Activated T-cell treated with anti-CD3 and anti-CD28 coated beads for 48 hours (primary cell): ENCODE measurements at regions not wholly inside any gene's neighbourhood (a gene's known extent, or its start where the extent isn't known, plus 50 kb on each side); places are given as distances from the start of the nearest gene placed in this dataset.

Experiments
- DNase-seq: peaks from one replicate; pipeline ENCODE4 v3.0.0-alpha.2; 2020; ENCODE audit warnings: low read depth

DNA sequence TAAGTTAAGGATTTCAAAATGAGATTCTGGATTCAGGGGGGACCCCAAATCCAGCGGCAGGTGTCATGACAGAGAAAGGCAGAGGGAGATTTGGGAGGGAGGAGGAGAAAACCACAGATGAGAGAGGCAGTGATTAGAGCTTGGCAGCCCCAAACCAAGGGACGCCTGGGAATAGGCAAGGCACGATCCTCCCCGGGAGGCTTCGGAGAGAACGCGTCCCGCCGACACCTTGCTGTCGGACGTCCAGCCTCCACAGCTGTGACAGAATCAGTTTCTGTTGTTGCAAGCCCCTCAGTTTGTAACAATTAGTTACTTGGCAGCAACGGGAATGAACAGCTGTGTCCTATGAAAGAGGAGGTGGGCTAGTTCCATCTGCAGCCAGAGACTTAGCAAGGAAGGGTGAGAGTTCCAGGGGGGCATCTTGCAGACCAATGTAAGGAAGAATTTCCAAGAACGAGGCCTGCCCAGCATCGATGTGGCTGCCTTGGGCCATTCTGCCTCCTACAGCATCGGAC is 110.7 kb upstream of the SDK2 start:
- DNase-seq: no peak

DNA sequence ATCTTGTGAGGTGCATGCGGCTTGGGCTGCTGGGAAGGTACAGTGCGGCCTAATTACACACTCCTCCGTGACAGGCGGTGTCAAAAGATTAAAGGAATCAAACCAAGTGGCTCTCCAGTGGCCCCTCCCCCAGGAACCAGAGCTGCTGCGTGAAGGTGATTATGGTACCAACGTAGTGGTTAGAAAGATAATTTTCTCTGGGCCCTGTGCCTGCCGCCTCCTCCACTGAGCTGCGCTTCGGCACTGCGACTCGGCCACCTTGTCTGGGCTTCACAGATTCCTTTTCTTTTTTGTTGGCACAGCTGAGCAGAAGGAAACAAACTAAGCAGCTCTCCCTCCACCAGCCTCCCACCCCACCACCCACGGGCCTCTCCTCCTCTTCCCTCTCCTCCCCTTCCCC is 113.2 kb upstream of the SDK2 start:
- DNase-seq: no peak

DNA sequence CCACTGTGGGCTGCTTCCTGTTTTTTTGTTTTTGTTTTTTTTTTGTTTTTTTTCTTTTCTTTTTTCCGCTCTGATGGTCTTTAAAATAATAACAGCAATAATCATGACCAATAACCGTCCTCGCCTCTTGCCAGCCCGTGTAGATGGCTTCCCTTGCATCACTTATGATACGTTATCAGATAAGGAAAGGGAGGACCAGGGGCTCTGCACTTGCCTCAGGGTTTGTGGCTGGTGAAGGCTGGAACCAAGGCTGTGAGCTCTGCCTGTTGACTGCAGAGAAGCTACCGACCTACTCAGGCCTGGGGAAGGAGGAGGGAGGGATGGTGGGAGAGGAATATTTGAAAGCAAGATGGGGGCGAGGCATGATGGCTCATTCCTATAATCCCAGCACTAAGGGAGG is 114.0 kb upstream of the SDK2 start:
- DNase-seq: no peak

DNA sequence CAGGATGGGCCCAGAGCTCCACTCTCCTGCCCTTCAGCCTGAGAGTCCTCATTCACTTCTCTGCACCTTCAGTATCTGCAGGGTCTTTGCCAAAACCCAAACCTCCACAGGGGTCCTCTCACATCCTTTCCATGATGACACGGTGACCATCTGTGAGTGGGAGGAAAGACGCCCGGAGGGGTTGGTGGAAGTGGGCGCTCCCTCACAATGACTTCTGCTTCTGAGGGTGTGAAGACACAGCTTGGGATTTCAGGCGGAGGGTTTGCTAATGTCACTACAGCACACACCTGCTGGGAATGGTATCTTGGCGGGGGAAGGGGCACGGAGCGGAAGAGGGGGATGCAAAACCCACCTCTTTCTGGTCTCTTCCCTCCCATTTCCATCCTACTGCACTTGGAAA is 115.1 kb upstream of the SDK2 start:
- no peak for DNase-seq

DNA sequence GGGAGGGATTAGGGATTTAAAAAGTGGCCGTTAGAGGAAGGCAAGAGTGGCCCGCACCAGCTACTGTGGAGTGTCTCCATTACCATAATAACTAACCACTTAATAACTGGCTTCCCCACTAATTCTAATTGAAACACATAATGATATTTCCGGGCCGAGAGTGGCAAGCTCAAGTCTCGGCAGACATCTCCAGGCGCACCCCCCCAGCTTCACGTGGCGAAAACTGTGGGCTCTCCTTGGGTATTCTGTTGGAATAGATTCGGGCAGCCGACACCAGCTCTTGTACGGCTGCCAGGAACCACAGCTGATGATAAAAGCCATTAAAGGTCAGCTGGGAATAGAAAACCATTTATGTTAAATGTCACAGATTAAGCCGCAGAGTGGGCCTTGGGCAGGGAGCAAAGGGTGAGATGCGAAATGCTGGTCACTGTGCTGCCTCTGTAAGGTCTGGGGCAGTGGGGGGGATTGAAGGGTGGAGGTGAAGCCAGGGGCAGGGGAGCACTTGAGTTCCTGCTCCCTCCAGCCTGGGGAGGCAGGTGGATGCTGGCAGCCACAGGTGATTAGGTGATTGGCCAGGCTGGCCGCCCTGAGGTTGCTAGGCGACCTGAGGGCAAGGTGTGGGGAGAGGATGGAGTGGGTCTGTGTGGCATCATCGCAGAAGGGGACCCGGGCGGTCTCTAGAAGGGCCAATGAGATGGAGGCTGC is 115.6 kb upstream of the SDK2 start:
- no peak for DNase-seq

DNA sequence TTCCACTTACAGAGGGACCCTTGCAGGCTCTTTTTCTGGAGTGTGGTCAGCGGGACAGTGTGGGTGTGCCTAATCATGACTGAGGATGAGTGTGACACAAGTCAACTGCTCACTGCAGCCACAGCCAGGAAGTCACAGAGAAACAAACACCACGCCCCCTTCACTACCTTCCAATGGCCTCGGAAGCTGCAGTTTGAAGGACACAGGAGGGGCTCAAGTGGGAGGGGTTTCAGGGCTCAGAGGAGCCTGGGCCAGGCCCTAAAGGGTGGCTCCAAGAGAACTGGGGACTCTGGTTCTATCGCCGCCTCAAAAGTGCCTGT is 116.2 kb upstream of the SDK2 start:
- DNase-seq: no peak

DNA sequence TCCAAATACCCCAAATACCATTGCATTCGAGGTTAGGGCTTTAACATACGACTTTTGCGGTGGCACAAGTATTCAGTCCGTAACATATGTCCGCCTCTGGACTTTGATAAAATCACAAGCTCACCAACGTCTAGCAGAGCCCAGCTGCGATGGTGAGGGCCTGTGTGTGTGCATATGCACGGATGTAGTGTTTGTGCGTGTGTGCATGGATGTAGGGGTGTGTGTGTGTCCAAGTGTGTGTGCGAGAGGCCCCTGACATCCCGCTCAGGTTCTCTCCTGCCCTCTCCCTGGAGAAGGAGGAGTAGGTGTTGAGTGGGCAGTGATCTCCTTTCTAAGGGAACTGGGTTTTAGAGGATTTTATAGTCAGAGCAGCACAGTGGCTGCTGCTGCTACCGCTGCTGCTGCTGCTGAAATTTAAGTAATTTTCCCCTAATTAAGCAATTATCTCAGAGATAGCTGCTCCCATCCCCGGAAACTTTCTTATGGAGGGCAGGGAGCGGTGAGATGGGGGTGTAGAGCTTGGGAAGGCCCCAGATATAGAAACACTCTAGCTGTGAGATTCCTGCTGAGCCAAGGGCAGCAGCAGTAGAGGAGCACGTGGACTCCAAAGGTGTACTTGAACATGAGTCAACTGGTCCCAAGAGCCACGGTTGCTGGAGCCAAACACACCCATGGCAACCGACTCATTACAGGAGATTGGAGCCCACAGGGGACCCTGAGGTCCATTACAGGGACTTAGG is 121.7 kb upstream of the SDK2 start:
- DNase-seq: no peak

DNA sequence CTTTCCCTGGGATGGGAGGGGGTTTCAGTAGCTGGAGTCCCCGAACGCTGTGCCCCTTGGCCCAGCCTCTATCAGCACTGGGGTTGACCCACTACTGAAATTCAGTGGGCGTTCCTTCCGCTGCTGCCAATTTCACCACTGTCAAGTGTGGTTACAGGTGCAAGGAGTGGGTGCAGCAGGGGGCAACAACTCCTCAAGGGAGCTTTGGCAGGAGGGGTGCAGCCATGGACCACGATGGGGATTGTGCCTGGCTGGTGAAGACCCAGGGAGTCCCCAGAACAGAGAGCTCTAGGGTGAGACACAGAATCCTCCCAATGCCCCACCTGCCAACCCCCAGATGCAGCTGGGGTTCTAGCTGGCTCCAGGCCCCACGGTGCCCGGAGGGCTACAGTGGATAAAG is 123.5 kb upstream of the SDK2 start:
- DNase-seq: no peak

DNA sequence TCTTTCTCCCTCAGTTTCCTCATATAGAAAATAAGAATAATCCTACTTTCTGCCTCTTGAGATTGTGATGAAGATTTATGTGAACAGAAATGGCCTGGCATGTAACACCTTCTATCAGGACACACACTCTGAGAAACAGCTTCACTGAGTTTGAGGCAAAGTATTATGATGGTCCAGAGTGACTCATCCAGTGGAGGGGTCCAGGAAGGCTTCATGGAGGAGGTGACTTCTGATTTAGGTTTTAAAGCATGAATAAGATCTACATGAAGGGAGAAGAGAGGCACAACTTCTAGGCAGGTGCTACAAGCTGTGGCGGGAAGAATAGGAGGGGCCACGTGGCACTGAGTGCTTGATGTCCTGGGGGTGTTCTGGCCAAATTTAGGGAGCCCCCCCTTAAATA is 124.4 kb upstream of the SDK2 start:
- DNase-seq: no peak

DNA sequence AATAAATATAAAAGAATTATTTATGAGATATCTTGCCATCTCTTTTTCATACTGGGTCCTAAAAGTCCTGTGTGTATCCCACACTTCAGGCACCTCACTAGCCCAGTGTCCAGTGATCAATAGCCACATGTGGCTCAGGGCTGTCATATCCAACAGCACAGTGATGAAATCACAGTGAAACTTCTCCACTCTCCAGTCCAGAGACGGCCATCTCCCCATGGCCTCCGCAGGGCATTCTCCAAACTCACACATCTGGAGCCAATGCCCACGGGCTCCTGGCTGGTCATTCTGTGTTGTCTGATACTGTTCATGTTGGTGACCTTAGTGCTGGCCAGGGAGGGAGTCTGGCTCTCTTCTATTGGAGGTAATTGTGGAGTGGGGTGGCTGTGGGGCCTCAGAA is 125.2 kb upstream of the SDK2 start:
- DNase-seq: no peak

DNA sequence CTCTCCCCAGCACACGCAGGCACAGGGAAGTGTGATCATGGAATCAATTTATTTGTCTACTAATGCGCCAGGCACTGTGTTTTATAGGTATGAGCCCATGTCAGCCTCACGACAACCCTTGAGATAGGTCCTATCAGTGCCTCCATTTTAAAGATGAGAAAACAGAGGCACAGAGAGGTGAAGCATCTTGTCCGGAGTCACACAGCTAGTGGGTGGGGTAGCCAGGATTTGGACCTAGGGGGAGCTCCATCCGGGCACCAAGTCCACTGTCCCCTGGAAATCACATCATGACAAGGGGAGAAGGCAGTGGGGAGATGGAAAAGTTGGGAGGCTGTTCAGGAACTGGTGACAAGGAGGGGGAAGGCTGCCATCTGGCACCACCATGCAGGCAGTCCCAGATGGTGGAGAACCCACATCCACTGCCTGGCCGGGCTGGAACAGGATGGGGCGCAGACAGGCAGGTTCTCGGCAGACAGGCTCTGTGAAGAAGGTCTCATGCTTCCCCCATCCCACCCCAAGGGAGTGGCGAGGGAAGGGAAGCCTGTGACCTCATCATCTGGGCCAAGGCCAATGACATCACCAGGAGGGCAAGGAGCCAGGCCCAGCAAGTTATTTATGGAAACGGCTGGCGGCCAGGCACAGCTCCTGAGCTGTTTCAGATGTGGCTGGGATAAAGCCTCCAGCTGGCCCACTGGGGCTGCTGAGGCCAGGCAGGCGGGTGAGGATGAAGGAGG is 126.0 kb upstream of the SDK2 start:
- DNase-seq: no peak

DNA sequence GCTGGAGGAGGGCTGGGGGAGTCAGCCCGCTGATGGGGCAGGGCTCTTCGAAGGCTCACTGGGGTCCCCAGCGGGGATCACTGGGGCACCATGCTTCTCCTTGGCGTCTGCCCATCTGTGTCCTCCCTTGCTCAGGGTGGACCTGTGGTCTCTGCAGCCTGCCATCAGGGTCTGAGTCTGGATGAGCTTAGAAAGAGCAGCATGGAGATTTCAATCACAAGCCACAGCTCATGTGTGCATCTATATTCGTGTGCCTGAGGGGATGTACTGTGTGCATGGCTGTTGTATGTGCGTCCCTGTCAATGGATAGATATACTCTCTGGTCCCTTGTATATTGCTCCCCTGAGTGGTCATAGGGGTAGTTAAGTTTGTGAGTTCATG is 126.6 kb upstream of the SDK2 start:
- no peak for DNase-seq

DNA sequence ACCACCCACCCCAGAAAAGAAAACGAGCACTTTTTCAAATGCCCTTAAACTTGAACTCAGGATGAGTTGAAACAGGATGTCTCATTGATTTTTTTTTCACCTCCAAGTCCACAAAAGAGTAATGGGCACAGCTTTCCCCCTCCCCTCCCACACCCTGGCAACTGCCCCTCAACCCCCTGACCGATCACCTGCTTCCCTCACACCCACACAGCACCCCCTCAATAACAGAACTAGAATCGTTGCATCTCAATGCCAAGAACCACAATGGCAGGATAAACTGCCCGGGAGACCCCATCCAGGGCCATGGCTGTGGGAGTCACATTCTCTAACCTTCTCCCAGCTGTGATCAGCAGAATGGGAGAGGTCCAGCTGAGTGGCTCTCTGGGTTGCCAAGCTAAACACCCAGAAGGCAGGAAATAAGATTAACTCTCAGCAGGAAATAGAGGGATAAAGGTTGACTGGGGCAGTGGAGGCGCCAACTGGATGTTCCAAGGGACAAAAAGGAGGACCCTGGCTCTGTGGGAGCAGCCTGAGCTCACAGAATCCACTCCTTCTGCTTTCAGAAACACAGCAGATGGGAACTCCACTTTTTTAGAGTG is 128.0 kb upstream of the SDK2 start:
- DNase-seq: no peak

DNA sequence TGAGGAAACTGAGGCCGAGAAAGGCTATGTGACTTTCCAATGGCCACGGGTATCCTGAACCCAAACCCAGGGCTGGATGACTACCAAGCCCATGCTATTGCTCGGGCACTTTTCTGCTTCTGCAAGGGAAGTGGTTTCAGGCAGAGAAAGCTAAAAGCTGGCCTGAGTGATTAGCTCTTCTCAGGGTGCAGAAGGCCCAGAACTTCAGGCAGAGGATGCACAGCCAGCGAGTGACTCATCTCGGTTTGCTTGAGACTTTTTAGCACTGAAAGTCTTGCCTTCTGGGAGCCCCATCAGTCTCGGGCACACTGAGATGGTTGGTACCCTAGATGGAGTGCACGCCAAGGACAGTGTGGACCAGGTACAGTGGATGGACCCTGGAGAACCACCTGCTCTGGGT is 129.5 kb upstream of the SDK2 start:
- no peak for DNase-seq

DNA sequence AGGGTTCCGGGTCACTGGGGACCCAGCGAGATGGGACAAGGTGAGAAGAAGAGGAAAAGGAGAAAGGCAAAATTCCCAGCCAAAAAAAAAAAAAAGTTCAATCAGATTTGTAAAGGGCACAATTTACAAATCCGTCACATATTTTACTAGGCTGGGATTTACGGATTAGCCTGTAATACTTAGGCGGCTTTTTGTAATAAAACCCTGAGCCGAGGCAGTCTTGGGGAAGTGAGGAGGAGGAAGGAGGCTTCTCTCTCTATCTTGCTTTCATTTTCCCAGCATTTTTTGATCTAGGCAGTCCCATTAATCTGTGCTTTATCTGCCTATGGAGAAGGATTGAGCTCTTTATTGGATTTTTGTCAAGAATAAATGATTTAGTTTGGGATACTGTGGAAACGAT is 130.6 kb upstream of the SDK2 start:
- no peak for DNase-seq

DNA sequence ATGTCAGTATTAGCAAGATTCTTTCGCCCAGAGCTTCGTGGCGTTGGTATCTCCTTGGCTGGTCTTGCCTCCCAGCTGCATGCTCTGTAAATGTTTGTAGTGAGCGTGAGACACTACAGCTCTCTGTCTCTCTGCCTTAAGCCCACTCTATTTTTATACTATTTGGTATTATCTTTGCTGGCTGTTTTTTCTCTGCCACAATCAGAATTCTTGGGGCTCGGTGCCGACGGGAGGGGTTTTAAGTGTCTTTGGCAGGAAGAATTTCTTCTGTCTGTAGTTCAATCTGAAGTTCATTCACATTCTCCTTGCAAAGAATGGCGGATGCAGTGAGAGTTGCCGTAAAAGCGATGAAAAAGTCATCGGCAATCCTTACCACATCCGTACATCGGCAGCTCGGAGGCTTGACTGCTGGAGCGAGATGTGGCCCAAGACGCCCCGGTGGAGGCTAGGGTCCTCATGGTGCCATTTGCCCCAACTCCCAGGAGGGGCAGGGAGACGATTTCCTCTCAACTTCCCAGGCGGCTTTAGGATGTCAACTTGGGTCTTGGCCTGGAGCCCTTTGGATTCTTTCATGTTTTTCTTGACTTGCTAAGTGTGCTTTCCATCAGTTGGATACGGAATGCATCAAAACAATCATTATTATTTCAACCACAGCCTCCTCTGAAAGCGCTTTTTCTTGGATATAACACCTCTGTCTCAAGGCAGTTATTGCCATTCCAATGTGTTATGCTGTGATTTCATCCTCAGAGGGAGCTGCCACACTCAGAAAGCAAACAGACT is 132.3 kb upstream of the SDK2 start:
- DNase-seq: no peak

DNA sequence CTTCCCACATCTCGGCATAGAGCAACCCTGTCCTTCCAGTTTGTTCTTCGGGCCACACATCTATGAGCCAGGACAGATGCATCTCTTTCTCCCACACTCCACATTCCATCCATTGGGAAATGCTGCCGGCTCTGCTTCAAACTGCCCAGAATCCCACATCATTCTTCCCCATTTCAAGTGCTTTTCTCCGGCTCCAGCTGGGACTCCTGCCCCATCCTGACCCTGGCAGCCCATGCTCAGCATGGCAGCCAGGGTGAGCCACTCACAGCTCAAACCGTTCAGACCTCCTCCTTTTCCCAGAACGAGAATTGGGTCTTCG is 132.8 kb upstream of the SDK2 start:
- DNase-seq: no peak

DNA sequence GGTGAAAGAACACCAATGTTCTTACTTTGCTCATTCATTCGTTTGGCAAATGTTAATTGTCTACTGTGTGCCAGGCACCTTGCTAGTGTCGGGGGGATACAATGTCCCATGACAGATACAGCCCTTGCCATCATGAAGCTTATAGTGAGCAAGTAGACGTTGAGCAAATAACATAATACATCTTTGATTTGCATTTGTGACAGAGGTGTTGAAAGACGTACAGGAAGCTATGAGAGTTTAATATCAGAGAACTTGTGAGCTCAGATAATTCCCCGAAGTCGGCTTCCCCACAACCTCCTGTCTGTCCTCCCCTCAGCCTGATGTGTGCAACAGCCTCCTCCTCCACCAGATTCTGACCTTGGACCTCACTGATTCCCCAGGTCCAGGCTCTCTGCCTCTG is 138.0 kb upstream of the SDK2 start:
- no peak for DNase-seq

DNA sequence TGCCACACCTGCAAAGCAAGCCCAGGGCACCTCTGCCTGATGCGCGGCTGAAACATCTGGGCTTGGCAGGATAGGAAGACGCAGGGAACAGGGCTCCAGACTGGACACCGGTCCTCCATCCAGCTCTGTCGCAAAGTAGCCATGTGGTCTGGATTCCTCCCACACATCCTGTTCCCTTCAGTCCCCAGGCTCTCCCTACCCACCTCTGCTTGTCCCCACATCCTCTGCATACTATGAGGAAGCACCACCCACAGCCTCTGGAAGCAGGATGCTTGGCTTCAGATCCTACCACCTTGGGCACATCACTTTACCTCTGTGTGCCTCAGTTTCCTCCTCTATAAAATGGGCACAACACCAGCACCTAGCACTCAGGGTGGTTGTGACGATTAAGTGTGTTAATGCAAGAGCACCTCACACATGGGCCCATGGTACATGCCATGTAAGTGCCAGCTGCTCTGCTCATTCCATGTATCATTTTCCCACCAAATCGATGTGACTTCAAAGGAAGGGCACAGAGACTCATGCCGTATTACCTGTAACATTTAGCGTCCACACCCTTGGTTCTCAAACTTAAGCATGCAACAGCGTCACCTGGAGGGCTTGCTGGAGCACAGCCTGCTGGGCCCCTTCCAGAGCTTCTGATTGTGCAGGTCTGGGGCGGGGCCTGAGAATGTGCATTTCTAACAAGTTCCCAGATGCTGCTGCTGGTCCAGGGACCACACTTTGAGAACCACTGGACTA is 138.6 kb upstream of the SDK2 start:
- DNase-seq: peak; percentile 2

DNA sequence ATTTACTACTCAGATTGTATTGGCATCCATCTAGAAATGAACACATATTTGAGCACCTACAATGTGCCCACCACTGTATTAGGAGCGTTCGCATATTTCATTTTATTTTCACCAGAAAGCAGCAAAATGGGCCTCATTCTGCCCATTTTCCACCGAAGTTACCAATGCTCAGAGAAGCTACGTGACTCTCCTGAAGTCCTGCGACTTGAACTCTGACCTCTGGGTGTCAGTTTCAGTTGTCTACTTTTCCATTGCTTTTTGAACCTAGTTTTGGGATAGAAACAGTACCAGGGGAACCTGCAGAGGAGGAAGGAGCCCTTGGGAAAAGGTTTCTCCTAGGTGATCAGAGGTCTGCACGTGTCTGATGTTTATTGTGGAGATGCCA is 139.1 kb upstream of the SDK2 start:
- no peak for DNase-seq

DNA sequence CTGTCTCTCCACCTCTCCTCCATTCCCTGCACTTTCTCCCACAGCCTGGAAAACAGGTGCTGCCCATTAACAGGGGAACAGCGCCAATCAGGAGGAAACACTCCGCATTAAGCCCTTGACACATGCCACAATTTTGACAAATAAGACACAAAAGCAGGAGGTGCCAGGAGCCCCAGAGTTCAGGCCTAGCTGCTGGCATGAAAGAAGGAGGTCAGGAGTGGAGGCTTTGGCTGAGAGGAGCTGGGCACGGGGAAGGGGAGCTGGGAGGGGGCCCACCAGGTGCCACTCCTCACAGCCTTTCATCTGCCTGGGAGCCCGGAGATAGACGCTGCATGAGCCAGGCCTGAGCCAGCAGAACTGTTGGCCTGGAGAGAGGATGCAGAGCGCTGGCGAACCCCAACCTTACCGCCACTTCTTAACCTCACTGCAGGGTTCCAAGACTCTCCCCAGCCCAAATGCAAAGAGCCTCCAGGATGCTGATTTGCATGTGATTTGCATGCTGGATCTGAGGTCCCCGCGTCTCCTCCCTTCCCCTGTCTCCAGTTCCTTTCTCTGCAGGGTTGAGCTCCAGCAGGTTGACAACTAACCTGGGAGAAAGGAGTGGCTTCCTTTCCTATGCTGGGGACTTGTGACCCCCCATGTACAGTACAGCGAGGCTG is 139.8 kb upstream of the SDK2 start:
- no peak for DNase-seq
